Panc1 (cell line): ENCODE measurements at regions not wholly inside any gene's neighbourhood (a gene's known extent, or its start where the extent isn't known, plus 50 kb on each side); places are given as distances from the start of the nearest gene placed in this dataset.

Experiments used
- CTCF ChIP-seq: fragments of 450-650 bp; IDR thresholded peaks from 2 replicates; pipeline ENCODE4 v1.5.1; 2017; ENCODE audit warnings: mild to moderate bottlenecking
- POLR2AphosphoS5 ChIP-seq: IDR thresholded peaks from 2 replicates; pipeline ENCODE4 v1.6.1; 2012; ENCODE audit warnings: mild to moderate bottlenecking, low read depth, low read length, moderate library complexity
- REST ChIP-seq, 2 experiments: IDR thresholded peaks; 2 replicates each; pipeline ENCODE4 v1.6.1; 2011 to 2012; ENCODE audit warnings: low read depth in 2 of 2, control low read depth in 1 of 2, low read length in 1 of 2, mild to moderate bottlenecking in 1 of 2, moderate library complexity in 1 of 2; ENCODE audit not compliant: insufficient read depth in 1 of 2

- no peak for TF ChIP-seq CTCF
- TF ChIP-seq REST (IDR thresholded peaks at IDR 0.05; ENCODE audit: insufficient read depth in 1 of 2, low read depth in 2 of 2, low read length in 1 of 2): no peak
- no peak for TF ChIP-seq POLR2AphosphoS5
Observed at GRCh38 chr14:59015482-59015881, 173.0 kb upstream of the DAAM1 start.
